ENCODE measurements at regions not wholly inside any gene's neighbourhood (a gene's known extent, or its start where the extent isn't known, plus 50 kb on each side); places are given as distances from the start of the nearest gene placed in this dataset.
"Not testable (repeated sequence)": the region's sequence is repeated elsewhere in the genome, so short reads cannot be mapped to it uniquely, and the experiment has no call there.

DNA sequence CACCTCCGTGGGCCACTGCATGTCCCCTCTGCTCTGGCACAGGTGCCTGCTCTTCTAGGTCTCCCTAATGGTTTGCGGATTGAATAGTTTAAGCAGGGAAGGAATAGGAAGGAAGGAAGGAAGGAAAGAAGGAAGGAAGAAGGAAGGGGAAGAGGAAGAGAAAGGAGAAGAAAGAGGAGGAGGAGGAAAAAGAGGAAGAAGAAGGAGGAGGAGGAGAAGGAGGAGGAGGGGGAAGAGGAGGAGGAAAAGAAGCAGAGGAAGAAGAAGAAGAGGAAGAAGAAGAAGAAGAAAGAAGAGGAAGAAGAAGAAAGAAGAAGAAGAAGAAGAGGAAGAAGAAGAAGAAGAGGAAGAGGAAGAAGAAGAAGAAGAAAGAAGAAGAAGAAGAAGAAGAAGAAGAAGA, 376.8 kb upstream of the PODXL start:
- not testable (repeated sequence) for DNase-seq

DNA sequence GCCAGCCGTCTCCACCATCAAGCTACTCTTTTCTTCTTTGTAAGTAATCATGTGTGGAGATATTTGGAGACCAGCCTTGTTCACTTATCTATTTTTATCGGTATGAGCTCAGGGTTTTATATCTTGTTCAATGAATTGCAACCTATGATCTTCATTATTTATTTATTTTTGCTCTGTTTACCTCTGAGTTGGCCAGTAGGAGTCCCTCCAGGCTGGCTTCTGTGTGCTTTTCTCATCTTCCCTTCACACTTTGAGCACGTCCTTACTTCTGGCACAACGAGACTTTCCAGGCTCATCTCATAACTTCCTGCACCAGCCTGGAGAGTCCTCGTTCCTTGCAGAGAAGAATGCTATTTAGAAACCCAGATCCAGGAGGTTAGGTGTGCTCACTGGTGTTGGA, 375.8 kb upstream of the PODXL start:
- DNase-seq = no peak

DNA sequence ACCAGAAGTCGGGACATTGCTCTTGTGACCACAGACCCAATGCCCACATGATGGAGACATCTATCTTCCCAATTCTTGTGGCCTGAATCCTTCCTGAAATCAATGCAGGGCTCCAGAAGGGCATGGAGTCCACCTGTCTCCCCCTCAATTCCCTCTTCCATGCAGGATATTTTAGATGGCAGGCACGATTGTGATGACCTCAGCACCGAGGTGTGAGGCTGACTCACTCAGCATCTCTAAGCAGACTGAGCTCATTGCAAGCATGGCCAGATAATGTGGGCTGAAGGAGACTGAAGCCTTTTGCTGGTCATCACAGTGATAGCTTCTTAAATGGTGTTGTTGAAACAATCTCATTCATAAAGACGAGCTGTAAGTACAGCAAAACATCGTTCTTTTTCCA, 374.9 kb upstream of the PODXL start:
- peak; percentile 13 for DNase-seq

DNA sequence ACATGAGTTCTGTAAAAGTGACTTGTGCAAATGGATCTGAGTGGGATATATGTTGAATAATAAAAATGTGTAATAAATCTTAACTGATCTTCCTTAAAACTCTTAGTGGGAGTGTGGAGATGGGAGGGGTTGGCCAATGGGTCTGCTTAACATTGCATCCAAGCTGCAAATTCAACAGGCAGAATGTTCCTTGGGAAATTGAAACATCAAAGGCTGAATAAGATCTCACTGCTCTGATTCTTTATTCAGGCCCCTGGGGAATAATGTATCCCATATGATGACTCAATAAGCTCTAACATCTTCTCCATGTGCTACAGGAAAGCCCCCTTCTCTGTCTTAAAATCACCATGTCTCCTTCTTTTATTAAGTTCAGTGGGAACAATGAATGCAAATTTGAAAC, 373.2 kb upstream of the PODXL start:
- no peak for DNase-seq

DNA sequence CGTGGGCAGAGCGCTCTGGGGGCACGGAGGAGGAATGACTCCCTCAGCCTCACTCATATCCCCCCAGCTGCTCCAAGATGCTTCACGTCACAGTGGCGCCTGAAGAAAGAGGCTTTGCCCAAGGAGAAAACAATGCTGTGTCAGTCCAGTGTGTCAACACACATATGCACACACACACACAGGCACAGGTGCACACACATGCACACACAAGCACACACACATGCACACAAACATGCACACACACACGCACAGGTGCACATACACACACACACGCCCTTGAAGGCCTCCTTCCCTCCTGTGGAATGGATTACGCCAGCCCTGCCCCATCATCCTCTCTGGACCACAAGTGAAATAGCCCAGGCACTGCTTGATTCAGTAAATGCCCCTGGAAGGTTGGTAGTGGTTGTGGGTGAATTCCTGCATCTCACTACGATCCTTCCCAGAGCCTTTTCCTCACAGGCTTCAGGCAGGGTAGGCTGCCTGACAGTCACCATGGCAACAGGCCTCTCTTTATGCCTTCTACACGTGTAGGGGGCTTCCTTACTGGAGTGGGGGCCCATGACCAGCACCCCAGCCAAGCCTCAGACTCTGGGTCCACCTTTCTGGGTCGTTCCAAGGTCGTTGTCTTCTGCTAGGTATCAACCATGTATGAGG, 371.5 kb upstream of the PODXL start:
- no peak for DNase-seq

DNA sequence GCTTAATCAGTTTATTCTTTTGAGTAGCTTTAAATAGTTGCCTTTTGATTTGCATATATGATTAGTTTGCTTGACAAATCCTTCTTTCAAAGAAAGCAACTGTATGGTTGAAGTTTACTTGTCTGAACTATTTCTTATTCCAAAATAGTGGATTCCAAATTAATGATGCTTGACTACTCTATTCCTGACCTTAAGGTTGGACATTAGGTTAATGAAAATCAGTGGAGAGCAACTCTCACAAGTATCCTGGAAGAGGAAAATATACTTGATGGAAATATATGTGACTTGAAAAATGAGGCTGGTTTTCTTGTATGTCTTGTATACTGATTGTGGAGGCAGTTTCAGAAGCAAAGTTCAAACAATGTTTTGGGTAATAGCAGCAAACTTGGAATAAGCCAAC, 369.2 kb upstream of the PODXL start:
- no peak for DNase-seq

DNA sequence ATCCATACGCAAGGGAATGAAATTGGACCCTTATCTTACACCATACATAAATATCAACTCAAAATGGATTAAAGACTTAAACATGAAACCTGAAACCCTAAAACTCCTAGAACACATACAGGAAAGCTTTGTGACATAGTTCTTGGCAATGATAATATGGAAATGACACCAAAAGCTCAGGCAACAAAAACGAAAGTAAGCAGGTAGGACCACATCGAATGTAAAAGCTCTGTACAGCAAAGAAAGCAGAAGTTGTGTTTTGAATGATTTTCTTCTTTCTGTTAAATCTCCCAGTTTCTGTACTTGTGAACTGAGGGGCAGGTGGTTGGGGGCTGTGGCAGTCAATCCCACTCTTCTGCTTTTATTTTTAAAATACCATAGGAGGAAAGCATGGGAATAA, 368.4 kb upstream of the PODXL start:
- DNase-seq = no peak

DNA sequence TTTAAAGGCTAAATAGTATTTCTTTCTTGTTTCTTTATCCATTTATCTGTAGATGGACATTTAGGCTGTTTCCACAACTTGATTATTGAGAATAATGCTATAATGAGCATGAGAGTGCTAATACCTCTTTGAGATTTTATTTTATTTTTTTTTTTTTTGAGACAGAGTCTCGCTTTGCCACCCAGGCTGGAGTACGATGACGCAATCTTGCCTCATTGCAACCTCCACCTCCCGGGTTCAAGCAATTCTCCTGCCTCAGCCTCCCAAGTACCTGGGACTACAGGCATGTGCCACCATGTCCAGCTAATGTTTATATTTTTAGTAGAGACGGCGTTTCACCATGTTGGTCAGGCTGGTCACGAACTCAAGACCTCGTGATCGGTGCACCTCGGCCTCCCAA, 366.5 kb upstream of the PODXL start:
- DNase-seq = not testable (repeated sequence)

DNA sequence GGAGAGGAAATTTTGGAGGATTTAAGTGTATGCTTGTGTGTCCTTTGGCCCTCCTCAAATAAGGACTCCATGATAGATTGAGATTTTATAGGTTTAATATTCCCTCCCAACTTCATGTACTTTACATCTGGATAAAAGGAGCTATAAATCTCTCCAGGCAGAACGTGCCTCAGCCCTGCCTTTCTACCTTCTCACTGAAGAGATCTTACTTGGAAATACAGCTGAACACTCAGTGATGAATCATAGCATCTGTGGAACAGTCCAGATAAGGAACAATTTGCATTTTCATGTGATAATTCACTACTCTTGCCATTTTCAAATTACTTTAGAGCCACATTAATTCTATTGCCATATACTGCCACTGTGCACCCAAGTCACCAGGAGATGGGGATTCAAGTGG, 364.6 kb upstream of the PODXL start:
- DNase-seq = no peak

DNA sequence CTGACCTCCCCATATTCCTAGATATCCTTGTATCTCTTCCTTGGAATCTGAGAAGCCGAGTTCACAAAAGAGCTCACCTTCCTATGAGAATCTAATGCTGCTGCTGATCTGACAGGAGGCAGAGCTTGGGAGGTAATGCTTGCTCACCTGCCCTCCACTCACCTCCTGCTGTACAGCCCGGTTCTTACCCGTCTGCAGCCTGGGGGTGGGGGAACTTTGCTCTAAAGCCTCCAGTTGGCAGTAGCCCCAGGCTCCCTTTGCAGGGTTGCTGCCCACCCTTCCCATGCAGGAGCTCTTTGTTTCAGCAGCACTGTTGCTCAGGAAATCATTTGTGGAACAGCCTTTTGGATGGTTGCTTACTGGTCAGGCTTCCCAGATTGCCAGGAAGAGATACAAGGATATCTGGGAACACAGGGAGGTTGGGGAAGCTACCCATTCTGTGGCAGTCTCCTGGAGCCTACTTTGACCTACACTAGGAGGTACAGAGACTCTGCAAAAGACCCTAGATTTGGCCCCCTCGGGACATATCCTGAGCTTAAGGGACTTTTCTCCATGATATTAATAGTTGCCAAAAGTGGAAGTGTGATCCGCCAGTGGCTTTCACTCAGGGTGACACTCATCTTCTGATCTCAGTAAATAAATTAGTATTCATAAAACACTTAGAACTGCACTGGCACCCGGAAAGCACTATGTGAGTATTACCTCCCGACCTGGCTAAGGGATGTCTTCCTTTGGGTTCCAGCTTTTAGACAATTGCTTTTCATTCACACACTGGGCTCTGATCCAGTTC, 363.7 kb upstream of the PODXL start:
- DNase-seq = no peak

DNA sequence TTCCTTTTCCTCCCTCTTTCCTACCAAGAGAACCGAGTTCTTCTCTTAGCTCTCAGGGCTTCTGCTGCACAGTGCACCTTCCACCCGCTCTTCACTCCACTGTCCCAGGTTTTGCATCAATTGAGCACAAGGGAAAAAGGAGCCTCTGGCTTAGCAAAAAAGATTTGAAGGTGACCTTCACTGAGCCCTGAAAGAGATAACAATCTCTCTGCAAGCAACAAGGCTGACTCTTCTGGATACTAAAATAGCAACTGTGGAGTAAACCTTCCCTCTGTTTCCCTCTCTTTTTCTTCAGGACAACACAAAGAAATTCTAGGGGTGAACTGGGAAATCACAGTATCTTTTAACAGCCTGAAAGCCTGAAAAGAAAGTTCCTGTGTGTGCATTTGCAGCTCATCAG, 354.7 kb upstream of the PODXL start:
- no peak for DNase-seq

DNA sequence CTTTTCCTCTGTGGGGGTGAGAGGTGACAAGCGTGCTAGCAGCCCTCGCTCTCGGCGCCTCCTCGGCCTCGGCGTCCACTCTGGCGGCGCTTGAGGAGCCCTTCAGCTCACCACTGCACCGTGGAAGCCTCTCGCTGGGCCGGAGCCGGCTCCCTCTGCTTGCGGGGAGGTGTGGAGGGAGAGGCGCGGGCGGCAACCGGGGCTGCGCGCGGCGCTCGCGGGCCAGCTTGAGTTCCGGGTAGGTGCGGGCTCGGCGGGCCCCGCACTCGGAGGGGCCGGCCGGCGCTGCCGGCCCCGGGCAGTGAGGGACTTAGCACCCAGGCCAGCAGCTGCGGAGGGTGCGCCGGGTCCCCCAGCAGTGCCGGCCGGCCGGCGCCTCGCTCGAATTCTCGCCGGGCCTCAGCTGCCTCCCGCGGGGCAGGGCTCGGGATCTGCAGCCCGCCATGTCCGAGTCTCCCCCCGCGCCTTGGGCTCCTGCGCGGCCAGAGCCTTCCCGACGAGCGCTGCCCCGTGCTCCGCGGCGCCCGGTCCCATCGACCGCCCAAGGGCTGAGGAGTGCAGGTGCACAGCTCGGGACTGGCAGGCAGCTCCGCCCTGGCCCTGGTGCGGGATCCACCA, 352.8 kb upstream of the PODXL start:
- DNase-seq = no peak

DNA sequence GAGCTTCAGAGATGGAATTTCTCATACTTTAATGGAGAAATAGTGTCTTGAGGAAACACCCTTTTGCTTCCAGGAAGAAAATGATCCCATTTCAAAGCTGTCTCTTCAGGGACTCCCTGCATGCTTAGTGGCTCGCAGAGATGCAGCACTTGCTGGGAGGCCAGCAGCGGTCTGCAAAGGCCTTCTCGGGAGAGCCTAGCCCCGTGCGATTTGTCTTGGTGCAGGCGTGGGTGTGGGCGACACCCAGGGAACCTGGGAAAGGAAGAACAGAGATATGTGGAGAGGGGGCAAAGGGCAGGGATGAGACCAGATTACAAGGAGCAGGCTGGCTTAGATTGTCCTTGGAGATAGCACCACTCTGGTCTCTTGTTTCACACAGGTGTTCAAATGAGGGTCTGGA, 352.3 kb upstream of the PODXL start:
- DNase-seq = no peak

DNA sequence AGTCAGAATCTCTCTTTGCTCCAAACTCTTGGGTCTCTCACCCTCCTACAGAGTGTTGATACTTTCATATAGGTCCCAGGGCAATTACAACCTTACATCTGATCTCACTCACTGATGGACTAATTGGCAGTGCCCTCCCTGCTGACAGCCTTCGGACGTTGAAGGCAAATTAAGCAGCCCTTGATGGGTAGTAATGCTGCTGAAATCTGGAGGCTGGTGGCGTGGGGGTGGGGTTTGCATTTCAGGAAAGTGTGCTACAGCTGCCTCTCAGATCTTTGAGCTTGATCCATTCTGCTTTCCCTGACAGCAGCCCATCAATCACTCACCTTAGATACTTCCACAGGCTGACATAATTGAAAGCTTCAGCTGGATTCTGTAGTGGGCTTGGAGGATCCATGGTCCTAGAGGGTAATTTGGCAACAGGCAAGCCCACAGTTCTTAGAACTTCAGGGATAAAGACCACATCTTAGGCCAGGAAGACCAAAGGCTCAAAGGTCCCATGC, 349.1 kb upstream of the PODXL start:
- DNase-seq = no peak

DNA sequence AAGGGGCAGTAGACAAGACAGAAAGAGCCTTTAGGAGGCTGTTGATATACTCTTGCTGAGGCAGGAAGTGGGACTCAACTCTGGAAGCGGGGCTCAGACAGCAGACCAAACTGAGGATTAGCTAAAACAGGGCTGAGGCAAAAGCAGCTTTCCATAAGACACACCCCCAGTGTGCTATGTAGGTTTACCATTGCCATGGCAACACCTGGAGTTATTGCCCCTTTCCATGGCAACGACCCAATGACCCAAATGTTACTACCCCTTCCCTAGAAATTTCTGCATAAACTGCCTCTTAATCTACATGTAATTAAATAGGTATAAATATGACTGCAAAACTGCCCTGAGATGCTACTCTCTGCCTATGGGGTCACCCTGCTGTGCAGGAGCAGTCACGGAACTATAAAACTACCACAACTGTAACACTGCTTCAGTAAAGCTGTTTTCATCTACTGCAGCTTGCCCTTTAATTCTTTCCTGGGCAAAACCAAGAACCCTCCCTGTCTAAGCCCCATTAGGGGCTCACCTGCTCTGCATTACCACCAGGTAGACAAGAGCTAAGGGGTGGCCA, 348.4 kb upstream of the PODXL start:
- no peak for DNase-seq

DNA sequence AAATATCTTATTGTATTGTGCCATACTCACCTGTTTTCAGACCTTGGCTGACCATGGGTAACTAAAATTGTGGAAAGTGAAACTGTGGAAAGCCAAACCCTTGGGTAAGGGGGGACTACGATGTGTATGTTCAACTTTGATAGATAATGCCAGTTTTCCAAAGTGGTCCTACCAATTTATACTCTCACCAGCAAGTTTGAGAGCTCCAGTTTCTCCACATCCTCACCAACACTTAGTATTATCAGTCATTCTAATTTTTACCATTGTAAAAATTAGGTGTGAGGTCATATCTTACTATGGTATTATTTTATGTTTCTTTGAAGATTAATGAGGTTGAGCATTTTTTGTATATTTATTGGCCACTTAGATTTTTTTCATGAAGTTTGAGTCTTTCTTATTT, 346.9 kb upstream of the PODXL start:
- DNase-seq = no peak

DNA sequence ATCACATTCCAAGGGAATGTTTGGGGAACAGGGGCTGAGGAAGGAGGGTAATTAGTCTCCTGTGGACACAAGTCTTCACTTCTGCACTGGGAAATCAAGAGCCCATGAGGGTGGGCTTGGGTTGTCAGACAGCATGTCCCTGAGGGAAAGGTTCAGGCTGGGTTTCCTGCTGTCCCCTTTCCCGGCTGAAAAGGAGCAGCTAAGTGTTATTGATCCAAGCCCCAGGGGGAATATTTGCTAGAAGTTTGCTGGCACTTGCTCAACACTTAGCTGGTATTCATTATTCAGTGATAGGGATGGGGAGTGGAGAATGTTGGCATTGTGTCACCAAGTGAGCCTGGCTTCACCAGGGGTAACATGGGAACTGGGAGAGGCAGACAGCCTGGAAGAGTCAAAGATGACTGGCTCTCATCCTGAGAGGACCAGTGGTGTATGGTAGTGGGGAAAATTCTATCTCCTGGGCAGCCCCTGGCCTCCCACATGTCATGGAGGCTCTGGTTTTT, 344.4 kb upstream of the PODXL start:
- no peak for DNase-seq

DNA sequence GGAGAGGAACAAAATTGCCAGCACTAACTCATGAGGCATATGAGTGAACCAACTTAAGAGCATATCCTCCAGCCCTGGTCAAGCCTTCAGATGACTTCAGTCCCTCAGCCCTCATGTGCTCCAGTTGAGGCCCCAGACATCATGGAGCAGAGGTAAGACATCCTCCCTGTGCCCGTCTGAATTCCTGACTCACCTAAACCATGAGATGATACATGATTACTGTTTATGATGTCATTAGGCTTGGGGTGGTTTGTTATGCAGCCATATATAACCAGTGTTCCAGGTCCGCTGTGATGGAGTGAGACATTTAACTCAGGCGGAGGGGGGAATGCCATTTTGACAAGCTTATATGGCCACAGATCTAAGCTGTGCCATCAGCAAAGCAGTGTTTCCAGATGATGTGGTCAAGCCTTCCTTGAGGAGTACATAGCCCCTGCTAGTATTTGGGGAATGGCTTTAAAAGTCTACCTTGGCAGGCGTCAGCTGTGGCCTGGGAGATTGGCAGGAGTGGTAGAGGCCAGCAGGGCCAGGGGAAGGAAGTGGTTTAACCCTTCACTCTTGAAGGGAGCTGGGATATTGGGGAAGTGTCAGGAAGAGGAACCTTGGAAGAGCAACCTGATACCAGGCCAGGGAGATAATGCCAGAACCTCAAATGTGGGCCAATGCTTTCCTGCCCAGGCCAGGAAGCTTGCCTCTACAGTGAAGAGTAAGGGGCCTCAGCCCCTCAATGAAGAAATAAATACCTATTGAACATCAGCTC, 343.0 kb upstream of the PODXL start:
- no peak for DNase-seq

DNA sequence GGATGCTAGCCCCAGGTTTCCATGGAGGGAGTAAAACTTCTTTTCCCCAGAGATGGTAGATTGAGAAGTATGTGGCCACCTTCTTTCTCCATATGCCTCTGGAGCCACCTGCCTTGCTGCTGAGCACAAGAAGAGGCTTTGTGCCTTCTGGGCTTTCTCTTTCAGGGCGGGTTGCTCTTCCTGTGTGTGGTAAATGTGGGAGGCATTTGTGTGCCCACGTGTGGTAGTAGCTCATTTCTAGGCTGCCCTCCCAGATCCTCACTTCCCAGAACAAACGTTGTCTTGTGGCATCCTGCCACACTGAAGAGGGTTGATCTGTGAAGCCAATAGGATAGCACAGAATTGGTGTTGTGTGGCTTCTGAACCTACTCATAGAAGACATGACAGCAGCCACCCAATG, 342.0 kb upstream of the PODXL start:
- DNase-seq = no peak

DNA sequence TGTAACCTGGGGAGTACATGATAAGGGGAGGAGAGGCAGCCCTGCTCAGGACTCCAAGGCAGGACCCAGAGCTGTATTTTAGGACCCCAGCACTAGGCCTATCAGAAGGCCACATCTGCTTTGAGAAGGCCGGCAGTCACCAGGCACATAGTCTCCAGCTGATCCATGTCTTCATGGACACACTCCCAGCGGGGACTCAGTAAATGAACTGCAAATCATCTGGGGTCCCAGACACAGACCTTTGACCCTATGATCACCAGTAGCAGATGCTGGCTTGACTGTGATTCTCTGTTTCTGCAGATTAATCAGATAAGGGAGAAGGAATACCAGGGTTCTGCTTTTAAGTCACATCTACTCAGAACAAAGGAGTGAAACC, 341.4 kb upstream of the PODXL start:
- no peak for DNase-seq

DNA sequence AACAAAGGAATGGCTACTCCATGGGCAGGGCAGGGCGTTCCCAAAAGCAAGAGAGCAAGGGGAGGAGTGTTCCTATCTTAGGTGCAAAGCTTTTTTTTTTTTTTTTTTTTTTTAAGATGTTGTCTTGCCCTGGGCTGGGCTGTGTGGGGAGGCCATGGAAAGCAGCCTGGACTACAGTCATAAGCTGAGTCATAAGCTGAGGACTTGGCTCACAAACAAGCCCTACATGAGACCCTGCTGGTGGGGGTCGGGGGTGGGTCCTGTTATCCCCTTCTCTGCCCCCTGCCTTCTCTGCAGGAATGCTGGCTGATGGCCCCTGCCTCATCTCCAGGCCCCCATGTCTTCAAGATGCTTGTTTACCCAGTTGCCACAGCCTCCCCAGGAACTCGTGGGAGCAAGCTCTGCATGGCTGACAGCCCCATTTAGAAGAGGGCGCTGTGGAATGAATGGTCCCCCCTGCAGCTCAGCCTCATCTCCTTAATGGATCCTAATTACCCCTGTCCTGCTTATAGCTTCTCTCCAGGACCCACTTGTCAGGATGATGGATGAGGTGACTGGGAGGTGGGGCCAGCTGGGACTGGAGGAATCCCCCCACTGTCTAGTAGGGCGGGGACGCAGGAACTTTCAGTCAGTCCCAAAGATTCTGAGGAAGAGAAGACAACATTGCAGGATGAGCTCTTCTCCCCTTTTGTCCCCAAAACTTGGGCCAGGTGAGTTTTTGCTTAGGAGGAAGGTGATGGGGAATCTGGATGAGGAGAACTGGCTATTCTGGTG, 340.8 kb upstream of the PODXL start:
- peak; percentile 89 for DNase-seq
